ENCODE measurements at regions not wholly inside any gene's neighbourhood (a gene's known extent, or its start where the extent isn't known, plus 50 kb on each side); places are given as distances from the start of the nearest gene placed in this dataset.

GRCh38 chr16:59214455-59214854 lies 480.3 kb upstream of the GOT2 start:
- TF ChIP-seq, protein P1, sequence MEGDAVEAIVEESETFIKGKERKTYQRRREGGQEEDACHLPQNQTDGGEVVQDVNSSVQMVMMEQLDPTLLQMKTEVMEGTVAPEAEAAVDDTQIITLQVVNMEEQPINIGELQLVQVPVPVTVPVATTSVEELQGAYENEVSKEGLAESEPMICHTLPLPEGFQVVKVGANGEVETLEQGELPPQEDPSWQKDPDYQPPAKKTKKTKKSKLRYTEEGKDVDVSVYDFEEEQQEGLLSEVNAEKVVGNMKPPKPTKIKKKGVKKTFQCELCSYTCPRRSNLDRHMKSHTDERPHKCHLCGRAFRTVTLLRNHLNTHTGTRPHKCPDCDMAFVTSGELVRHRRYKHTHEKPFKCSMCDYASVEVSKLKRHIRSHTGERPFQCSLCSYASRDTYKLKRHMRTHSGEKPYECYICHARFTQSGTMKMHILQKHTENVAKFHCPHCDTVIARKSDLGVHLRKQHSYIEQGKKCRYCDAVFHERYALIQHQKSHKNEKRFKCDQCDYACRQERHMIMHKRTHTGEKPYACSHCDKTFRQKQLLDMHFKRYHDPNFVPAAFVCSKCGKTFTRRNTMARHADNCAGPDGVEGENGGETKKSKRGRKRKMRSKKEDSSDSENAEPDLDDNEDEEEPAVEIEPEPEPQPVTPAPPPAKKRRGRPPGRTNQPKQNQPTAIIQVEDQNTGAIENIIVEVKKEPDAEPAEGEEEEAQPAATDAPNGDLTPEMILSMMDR (IDR thresholded peaks at IDR 0.05 in 4 of 5, conservative IDR thresholded peaks at IDR 0.05 in 1 of 5) = no peak
- TF ChIP-seq POLR2A (IDR thresholded peaks at IDR 0.05) = no peak
